Muscle layer of colon (tissue), 2 donors: ENCODE measurements at regions not wholly inside any gene's neighbourhood (a gene's known extent, or its start where the extent isn't known, plus 50 kb on each side); places are given as distances from the start of the nearest gene placed in this dataset.

Experiments
- H3K27ac ChIP-seq: one replicate; pipeline ENCODE4 v1.7.0; 2013; ENCODE audit warnings: low read depth, mild to moderate bottlenecking, low read length, moderate library complexity
- H3K27me3 ChIP-seq, 2 donors: one replicate each; pipeline ENCODE4 v1.7.0; 2013; ENCODE audit warnings: low read length in 2 of 2, mild to moderate bottlenecking in 2 of 2; ENCODE audit not compliant: insufficient read depth in 2 of 2, control insufficient read depth in 1 of 2
- H3K36me3 ChIP-seq: one replicate; pipeline ENCODE4 v1.7.0; 2013; ENCODE audit warnings: mild to moderate bottlenecking, low read length; ENCODE audit not compliant: insufficient read depth
- H3K4me1 ChIP-seq: one replicate; pipeline ENCODE4 v1.7.0; 2013; ENCODE audit warnings: mild to moderate bottlenecking, low read length; ENCODE audit not compliant: insufficient read depth
- H3K4me3 ChIP-seq, 2 donors: one replicate each; pipeline ENCODE4 v1.7.0; 2013; ENCODE audit warnings: low read length in 2 of 2, low read depth in 1 of 2, mild to moderate bottlenecking in 1 of 2, moderate library complexity in 1 of 2
- H3K9ac ChIP-seq: one replicate; pipeline ENCODE4 v1.7.0; 2013; ENCODE audit warnings: low read length
- H3K9me3 ChIP-seq: one replicate; pipeline ENCODE4 v1.7.0; 2013; ENCODE audit warnings: mild to moderate bottlenecking, low read length
- donor health status: abdominal sarcoma.
- donor health status: Adenocarcinoma of cecum.

GRCh38 chr12:124169577-124170284, 125.2 kb upstream of the RFLNA start:
- Histone ChIP-seq H3K9me3 (no peaks in the 10 kb centered on the region), H3K27me3 (no peaks in the 10 kb centered on the region), H3K27ac (no peak overlapping the region), H3K9ac (no peak overlapping the region), H3K4me3 (no peak overlapping the region), H3K4me1 (no peaks in the 10 kb centered on the region), H3K36me3 (no peaks in the 10 kb centered on the region)

- H3K9me3 ChIP-seq: no peaks in the 10 kb centered on the region
Observed at GRCh38 chr12:124170760-124171159, 124.1 kb upstream of the RFLNA start.

GRCh38 chr12:124171231-124171979, 123.5 kb upstream of the RFLNA start:
- no peak overlapping the region for H3K9ac ChIP-seq
- H3K4me3 ChIP-seq: no peak overlapping the region
- no peaks in the 10 kb centered on the region for H3K9me3 ChIP-seq
- no peaks in the 10 kb centered on the region for H3K4me1 ChIP-seq
- no peaks in the 10 kb centered on the region for H3K36me3 ChIP-seq
- no peak overlapping the region for H3K27ac ChIP-seq
- no peaks in the 10 kb centered on the region for H3K27me3 ChIP-seq

More at GRCh38 chr12:124170760-124171159, 124.1 kb upstream of the RFLNA start:
- H3K4me3 ChIP-seq: no peak overlapping the region
- H3K4me1 ChIP-seq: no peaks in the 10 kb centered on the region
- H3K27ac ChIP-seq: no peak overlapping the region
- no peaks in the 10 kb centered on the region for H3K27me3 ChIP-seq
- H3K36me3 ChIP-seq: no peaks in the 10 kb centered on the region
- no peak overlapping the region for H3K9ac ChIP-seq

GRCh38 chr12:124172636-124173035, 122.3 kb upstream of the RFLNA start:
- H3K27me3 ChIP-seq: no peaks in the 10 kb centered on the region
- no peak overlapping the region for H3K9ac ChIP-seq
- no peak overlapping the region for H3K27ac ChIP-seq
- H3K9me3 ChIP-seq: no peaks in the 10 kb centered on the region
- H3K4me1 ChIP-seq: no peaks in the 10 kb centered on the region
- no peak overlapping the region for H3K4me3 ChIP-seq
- H3K36me3 ChIP-seq: no peaks in the 10 kb centered on the region

- Histone ChIP-seq H3K4me1 (no peaks in the 10 kb centered on the region), H3K27ac (no peak overlapping the region), H3K9ac (no peak overlapping the region), H3K36me3 (no peaks in the 10 kb centered on the region), H3K27me3 (no peaks in the 10 kb centered on the region), H3K4me3 (no peak overlapping the region), H3K9me3 (no peaks in the 10 kb centered on the region)
Observed at GRCh38 chr12:124173692-124174091, 121.2 kb upstream of the RFLNA start.

GRCh38 chr12:124174451-124175348, 120.2 kb upstream of the RFLNA start:
- Histone ChIP-seq H3K27me3 (no peaks in the 10 kb centered on the region), H3K9ac (no peak overlapping the region), H3K9me3 (no peaks in the 10 kb centered on the region), H3K4me1 (no peaks in the 10 kb centered on the region), H3K4me3 (no peak overlapping the region), H3K36me3 (no peaks in the 10 kb centered on the region), H3K27ac (no peak overlapping the region)

GRCh38 chr12:124175704-124176103, 119.2 kb upstream of the RFLNA start:
- Histone ChIP-seq H3K9ac (no peak overlapping the region), H3K36me3 (no peaks in the 10 kb centered on the region), H3K4me1 (no peaks in the 10 kb centered on the region), H3K27ac (no peak overlapping the region), H3K4me3 (no peak overlapping the region), H3K27me3 (no peaks in the 10 kb centered on the region), H3K9me3 (no peaks in the 10 kb centered on the region)

- Histone ChIP-seq H3K27me3 (no peaks in the 10 kb centered on the region), H3K27ac (no peak overlapping the region), H3K4me3 (no peak overlapping the region), H3K9me3 (no peaks in the 10 kb centered on the region), H3K36me3 (no peaks in the 10 kb centered on the region), H3K4me1 (no peaks in the 10 kb centered on the region), H3K9ac (no peak overlapping the region)
Observed at GRCh38 chr12:124177276-124177950, 117.5 kb upstream of the RFLNA start.

GRCh38 chr12:124177951-124178316, 117.0 kb upstream of the RFLNA start:
- Histone ChIP-seq H3K27me3 (no peaks in the 10 kb centered on the region), H3K36me3 (no peaks in the 10 kb centered on the region)

GRCh38 chr12:124179936-124180607, 114.8 kb upstream of the RFLNA start:
- Histone ChIP-seq H3K4me1 (no peaks in the 10 kb centered on the region), H3K9ac (no peak overlapping the region), H3K27ac (no peak overlapping the region), H3K27me3 (no peaks in the 10 kb centered on the region), H3K36me3 (no peaks in the 10 kb centered on the region), H3K9me3 (no peaks in the 10 kb centered on the region), H3K4me3 (no peak overlapping the region)

More at GRCh38 chr12:124177951-124178316, 117.0 kb upstream of the RFLNA start:
- Histone ChIP-seq H3K4me3 (no peak overlapping the region), H3K9ac (no peak overlapping the region), H3K27ac (no peak overlapping the region), H3K9me3 (no peaks in the 10 kb centered on the region), H3K4me1 (no peaks in the 10 kb centered on the region)
